Breast epithelium (tissue), 3 donors: ENCODE measurements at regions not wholly inside any gene's neighbourhood (a gene's known extent, or its start where the extent isn't known, plus 50 kb on each side); places are given as distances from the start of the nearest gene placed in this dataset.

Experiments used
- CTCF ChIP-seq, 3 donors: fragments of 450-650 bp; IDR thresholded peaks; one replicate each; pipeline ENCODE4 v1.5.1; 2016 to 2017; ENCODE audit warnings: antibody characterized with exemption in 3 of 3, mild to moderate bottlenecking in 3 of 3, moderate library complexity in 3 of 3
- POLR2A ChIP-seq: fragments of 450-650 bp; IDR thresholded peaks from one replicate; pipeline ENCODE4 v1.6.1; 2016; ENCODE audit warnings: antibody characterized with exemption, mild to moderate bottlenecking, moderate library complexity

- TF ChIP-seq POLR2A (no peak), CTCF (IDR thresholded peaks at IDR 0.05) (no peak)
Measured at GRCh38 chr6:86822747-86823146, 114.6 kb upstream of the HTR1E start.
